Neural progenitor cell (in vitro differentiated cells): ENCODE measurements at regions not wholly inside any gene's neighbourhood (a gene's known extent, or its start where the extent isn't known, plus 50 kb on each side); places are given as distances from the start of the nearest gene placed in this dataset.

Source experiments
- EZH2 ChIP-seq: fragments of 200-600 bp; sonication (generic); IDR thresholded peaks from 2 replicates; pipeline ENCODE4 v1.6.1; 2017; ENCODE audit warnings: antibody characterized with exemption, mild to moderate bottlenecking, moderate library complexity
- TF ChIP-seq, protein P1 (sequence below): fragments of 200-600 bp; sonication (generic); IDR thresholded peaks from 2 replicates; pipeline ENCODE4 v1.5.1; 2017; ENCODE audit warnings: antibody characterized with exemption, mild to moderate bottlenecking

DNA sequence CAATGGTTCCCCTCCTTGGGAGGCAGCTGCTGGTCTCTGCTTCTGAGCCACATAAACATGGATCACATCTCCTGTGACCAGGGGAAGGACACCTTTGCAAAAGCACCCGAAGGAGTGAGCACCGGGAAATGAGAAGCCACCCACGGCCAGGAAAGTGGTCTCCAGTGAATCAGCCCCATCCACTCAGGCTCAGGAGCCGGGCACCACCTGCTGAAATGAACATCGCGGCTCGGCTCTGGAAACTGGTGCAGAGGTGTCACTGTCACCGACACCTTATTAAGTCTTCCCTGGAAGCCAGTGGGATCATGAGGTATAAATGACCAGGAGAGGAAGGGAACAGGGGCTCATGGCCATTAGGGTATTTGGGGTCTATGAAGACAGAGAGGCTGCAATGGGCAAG, 207.2 kb upstream of the C1orf174 start:
- TF ChIP-seq, protein P1, sequence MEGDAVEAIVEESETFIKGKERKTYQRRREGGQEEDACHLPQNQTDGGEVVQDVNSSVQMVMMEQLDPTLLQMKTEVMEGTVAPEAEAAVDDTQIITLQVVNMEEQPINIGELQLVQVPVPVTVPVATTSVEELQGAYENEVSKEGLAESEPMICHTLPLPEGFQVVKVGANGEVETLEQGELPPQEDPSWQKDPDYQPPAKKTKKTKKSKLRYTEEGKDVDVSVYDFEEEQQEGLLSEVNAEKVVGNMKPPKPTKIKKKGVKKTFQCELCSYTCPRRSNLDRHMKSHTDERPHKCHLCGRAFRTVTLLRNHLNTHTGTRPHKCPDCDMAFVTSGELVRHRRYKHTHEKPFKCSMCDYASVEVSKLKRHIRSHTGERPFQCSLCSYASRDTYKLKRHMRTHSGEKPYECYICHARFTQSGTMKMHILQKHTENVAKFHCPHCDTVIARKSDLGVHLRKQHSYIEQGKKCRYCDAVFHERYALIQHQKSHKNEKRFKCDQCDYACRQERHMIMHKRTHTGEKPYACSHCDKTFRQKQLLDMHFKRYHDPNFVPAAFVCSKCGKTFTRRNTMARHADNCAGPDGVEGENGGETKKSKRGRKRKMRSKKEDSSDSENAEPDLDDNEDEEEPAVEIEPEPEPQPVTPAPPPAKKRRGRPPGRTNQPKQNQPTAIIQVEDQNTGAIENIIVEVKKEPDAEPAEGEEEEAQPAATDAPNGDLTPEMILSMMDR = no peak
- no peak for TF ChIP-seq EZH2
